ENCODE measurements at regions not wholly inside any gene's neighbourhood (a gene's known extent, or its start where the extent isn't known, plus 50 kb on each side); places are given as distances from the start of the nearest gene placed in this dataset.

DNA sequence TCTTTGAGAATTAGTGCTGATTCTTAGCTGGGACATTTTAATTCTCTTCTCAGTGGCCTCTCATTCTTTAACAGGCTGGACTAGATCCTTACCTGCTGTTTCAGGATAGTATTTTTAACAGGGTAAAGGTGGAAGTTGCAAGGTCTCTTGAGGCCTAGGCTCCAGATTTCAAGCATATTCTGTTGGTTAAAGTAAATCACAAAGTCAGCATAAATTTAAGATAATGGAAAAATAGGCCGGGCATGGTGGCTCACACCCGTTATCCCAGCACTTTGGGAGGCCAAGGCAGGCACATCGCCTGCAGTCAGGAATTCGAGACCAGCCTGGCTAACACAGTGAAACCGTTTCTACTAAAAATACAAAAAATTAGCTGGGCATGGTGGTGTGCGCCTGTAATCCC, 1149.0 kb downstream of the EPHA7 start:
- TF ChIP-seq GATA2 (IDR thresholded peaks at IDR 0.05; ENCODE audit: low read depth, low read length) (no peak), GATA3 (IDR thresholded peaks at IDR 0.05; ENCODE audit: low read depth, low read length) (no peak)

DNA sequence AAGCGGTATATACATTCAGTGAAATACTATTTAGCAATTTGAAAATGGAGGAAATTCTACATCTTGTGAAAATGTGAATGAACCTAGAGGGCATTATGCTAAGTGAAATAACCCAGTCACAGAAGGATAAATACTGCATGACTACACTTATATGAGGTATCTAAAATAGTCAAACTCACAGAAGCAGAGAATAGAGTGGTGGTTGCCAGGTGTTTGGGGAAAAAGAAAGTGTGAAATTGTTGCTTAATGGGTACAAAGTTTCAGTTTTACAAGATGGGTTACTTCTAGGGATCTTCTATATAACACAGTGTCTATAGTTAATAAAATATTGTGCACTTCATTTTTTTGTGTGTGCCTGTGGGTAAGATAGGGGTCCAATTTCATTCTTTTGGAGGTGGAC, 1152.0 kb downstream of the EPHA7 start:
- TF ChIP-seq GATA3 (IDR thresholded peaks at IDR 0.05; ENCODE audit: low read depth, low read length) = no peak
- TF ChIP-seq GATA2 (IDR thresholded peaks at IDR 0.05; ENCODE audit: low read depth, low read length) = no peak

DNA sequence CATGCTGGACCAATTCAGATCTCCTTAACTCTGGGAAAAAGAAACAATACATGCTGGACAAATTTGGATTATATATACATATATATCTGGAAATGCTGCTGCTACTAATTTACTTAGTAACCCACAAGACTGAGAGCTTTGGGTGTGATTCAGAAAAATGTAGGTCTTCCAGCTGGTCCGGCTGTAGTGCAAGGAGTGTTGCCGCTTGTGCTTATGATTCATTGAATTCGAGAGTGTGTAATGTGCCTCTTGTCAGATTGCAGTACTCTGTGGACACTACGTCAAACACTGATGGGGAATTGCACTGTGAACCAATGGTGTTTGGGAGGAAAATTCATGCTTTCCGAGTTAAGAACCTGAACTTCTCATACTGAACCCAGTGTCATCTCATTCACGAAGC, 1155.5 kb downstream of the EPHA7 start:
- TF ChIP-seq GATA2 (IDR thresholded peaks at IDR 0.05; ENCODE audit: low read depth, low read length) (no peak), GATA3 (IDR thresholded peaks at IDR 0.05; ENCODE audit: low read depth, low read length) (no peak)

DNA sequence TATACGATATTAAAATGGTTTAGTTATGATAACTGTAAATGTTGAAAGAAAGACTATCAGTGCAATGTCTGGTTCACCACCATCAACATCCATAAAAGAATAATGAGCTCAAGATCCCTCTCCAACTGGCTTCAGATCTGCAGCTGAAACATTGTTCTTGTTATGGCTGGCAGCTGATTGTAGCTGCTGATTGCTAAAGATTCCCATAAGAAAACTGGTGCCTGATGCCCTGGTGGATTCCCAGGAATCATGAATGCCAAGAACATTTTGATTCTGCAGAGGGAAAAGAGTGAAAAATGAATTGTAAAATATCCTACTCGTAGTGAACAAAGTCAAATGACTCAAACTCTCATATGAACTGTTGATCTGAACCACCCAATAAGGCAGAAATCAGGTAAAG, 1160.2 kb downstream of the EPHA7 start:
- TF ChIP-seq GATA2 (IDR thresholded peaks at IDR 0.05; ENCODE audit: low read depth, low read length) (no peak), GATA3 (IDR thresholded peaks at IDR 0.05; ENCODE audit: low read depth, low read length) (no peak)

DNA sequence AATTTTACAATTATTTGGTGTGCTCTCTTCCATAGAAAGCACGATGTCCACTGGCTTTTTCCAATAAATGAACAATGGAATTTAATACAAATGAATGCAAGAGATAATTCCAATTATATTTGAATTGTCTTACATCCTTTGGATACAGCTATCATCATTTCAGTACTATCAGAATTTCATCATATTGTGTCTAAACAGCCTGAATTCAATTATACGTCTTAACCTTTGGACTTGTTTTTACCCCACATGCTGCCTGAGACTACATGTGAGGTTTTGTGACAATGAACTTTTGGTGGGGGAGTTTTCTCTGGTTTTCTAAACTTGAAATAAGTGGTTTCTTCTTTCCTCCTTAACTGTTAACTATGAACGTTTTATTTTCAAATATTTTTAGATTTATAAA, 1176.0 kb downstream of the EPHA7 start:
- TF ChIP-seq GATA2 (IDR thresholded peaks at IDR 0.05; ENCODE audit: low read depth, low read length) = no peak
- no peak for TF ChIP-seq GATA3 (IDR thresholded peaks at IDR 0.05; ENCODE audit: low read depth, low read length)

DNA sequence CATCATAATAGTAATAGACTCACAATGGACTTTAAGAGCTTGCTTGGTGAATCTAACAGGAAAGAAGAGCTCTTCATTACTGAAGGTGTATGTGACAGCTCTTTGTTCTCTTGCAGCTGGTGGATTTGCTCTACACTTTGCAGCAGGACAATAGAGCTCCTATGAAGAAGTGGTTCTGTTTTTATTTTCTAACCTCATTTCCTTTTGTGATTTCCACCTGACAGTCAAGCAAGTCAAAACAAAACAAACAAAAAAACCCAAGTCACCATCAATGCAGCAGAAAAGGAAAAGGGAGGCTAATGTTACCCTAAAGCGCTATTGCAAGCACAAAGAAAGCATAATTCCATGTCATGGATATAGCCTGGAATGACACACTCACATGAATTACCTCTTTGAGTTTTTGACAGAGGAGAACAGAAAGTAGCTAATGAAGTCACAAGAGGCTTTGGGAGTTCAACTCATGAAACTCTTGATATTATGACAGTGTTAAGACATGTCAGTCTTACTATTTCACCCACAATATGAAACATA, 1188.1 kb downstream of the EPHA7 start:
- TF ChIP-seq GATA3 (IDR thresholded peaks at IDR 0.05; ENCODE audit: low read depth, low read length) = no peak
- no peak for TF ChIP-seq GATA2 (IDR thresholded peaks at IDR 0.05; ENCODE audit: low read depth, low read length)

DNA sequence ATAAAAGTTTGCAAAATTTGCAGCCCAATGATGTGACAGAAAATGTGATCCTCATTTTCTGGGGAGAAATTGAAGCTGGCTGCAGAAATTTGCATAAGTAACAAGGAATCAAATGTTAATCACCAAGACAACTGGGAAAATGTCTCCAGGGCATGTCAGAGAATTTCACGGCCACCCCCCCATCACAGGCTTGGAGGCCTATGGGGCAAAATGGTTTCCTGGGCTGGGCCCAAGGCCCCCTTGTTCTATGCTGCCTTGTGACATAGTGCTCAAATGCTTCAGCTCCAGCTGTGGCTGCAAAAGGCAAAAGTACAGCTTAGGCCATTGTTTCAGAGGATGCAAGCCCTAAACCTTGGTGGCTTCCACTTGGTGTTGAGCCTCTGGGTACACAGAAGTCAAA, 1202.6 kb downstream of the EPHA7 start:
- TF ChIP-seq GATA3 (IDR thresholded peaks at IDR 0.05; ENCODE audit: low read depth, low read length) (no peak), GATA2 (IDR thresholded peaks at IDR 0.05; ENCODE audit: low read depth, low read length) (no peak)

DNA sequence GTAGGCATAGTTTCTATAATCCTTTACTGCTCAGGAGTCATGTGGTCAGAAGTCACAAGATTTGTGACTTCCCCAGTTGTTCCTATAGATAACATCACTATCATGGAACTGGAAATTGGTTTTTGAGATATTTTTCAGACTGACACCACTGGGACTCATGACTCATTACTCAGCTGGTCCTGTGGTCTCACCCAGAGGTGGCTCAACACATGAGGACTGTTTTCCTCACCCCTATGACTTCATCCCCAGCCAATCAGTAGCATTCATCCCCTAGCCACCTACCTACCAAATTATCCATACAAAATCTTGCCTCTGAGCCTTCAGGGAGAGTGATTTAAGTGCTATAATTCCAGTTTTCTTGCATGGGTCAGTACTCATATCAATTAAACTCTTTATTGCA, 1217.7 kb downstream of the EPHA7 start:
- no peak for TF ChIP-seq GATA2 (IDR thresholded peaks at IDR 0.05; ENCODE audit: low read depth, low read length)
- TF ChIP-seq GATA3 (IDR thresholded peaks at IDR 0.05; ENCODE audit: low read depth, low read length) = no peak

DNA sequence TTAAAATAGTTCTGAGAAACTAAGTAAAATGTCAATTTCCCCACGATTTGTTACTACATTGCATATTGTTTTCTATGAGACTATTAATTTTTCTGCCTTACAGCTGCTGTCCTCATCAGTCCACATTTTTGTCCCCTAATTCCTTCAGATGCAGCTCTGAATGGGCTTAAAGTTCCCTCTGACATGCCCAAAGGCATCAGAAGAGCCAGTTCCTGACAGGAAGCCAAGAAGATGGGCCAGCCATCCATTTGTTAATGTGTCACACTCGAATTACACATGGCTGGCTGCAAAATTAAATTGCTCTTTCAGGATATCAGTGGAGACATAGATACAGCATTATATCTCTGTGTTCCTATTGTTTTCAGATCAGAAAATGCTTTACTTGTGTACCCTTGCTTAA, 1223.0 kb downstream of the EPHA7 start:
- TF ChIP-seq GATA2 (IDR thresholded peaks at IDR 0.05; ENCODE audit: low read depth, low read length) (no peak), GATA3 (IDR thresholded peaks at IDR 0.05; ENCODE audit: low read depth, low read length) (no peak)

DNA sequence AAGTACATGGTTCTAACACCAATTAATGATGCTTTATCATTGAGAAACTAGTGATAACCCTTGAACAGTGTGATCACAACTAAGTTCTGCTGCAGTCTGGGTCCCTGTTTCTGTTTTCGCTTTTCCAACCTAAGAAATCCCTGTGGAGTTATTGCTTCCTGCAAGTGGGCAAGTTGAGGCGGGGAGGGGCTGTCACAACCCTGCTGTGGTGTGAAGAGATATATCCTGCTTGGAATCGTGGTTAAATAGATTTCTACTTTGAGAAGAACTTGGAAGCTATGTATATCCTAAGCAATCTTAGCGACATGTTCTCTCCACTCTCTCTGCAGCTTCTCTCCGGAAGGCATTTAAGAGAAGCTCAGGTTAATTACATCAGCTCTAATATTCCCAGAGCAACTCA, 1223.6 kb downstream of the EPHA7 start:
- TF ChIP-seq GATA3 (IDR thresholded peaks at IDR 0.05; ENCODE audit: low read depth, low read length) (no peak), GATA2 (IDR thresholded peaks at IDR 0.05; ENCODE audit: low read depth, low read length) (no peak)

DNA sequence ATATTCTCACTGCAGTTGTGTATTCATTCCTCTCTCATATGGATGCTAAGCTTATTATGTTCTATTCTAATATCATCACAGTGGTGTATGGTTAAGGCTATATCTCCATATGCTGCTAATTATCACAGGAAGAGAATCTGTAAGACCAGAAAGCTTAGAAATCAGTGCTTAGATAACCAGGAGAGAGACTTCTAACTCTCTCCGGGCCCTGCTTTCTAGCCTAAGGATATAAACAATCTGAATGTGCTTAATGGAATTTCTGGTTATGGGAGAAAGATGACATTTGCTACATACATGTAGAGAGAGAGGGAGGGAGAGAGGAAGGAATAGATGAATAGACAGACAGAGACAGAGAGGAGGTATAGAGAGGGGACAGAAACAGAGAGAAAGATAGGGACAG, 1231.3 kb downstream of the EPHA7 start:
- TF ChIP-seq GATA3 (IDR thresholded peaks at IDR 0.05; ENCODE audit: low read depth, low read length) = 0 out of 2 replicates have a peak, but pooled peaks have one; percentile 25
- TF ChIP-seq GATA2 (IDR thresholded peaks at IDR 0.05; ENCODE audit: low read depth, low read length) = peak; percentile 16; the same call in 1 of the 2 replicates

DNA sequence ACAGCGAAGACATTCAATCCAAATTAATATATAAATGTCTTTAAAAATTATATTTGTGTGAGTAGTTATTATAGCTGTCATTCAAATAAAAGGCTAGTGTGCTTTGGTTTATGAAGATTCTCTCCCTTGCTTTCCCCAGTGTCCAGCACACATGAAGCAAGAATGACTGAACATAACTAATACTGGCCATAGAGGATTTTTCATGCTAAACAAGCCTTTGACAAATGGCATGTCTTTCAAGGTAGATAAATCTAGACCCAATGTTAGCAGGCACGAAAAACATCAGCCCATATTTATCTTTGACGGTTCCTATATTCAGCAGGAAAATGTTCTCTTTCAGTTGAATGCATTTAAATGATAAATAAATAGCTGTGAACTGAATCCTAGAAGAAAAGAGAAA, 1234.4 kb downstream of the EPHA7 start:
- no peak for TF ChIP-seq GATA3 (IDR thresholded peaks at IDR 0.05; ENCODE audit: low read depth, low read length)
- no peak for TF ChIP-seq GATA2 (IDR thresholded peaks at IDR 0.05; ENCODE audit: low read depth, low read length)

DNA sequence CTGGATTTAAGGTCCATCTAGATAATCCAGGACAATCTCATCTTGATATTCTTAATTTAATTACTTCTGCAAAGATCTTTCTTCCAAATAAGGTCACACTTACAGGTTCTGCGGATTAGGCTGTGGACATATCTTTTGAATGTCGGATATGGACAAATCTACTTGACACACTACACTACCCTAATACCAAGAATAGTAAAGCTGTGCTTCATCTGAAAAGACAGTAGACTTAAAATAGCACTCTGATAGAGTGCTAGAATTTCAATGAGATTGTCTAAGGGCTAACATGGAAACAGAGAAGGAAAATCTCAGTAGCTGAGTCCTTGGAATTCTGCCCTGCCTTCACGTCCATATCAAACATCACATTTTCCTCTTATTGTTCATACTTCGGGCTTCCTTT, 1238.0 kb downstream of the EPHA7 start:
- TF ChIP-seq GATA2 (IDR thresholded peaks at IDR 0.05; ENCODE audit: low read depth, low read length) = no peak
- TF ChIP-seq GATA3 (IDR thresholded peaks at IDR 0.05; ENCODE audit: low read depth, low read length) = no peak

DNA sequence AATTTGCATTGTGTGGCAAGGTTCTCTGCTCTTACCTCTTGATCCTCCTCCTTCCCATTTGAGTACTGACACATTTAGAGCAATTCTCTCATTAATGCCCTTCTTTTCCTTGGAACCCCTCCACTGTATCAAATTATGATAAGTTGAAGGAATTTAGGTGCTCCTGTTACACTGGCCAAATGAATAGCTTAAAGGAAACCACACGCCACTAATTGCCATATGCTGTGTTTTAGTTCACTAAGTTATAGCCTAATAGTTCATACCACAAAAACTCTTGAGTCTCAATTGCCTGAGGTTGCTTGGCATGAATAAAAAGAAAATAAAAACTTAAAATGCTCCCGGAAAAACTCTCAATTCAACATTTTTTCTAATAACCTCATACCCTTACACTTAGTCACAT, 1239.3 kb downstream of the EPHA7 start:
- TF ChIP-seq GATA2 (IDR thresholded peaks at IDR 0.05; ENCODE audit: low read depth, low read length) = no peak
- TF ChIP-seq GATA3 (IDR thresholded peaks at IDR 0.05; ENCODE audit: low read depth, low read length) = no peak

DNA sequence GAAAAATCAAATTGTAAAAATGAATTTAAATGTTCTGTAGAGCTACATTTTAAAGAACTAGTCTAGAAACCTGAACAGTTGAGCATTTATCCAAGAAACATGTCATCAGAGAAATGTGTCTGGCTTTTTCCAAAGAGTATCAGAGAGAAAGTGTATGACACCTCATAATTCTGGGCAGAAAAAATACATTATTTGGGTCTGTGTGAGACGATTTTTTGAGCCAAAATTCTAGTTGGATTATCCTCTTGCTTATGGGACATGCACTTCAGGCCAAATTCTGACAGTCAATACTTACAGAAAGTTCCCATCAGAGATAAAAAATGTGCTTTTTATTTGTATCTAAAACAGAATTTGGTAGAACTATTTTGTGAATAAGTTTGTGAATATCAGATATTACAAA, 1242.7 kb downstream of the EPHA7 start:
- TF ChIP-seq GATA3 (IDR thresholded peaks at IDR 0.05; ENCODE audit: low read depth, low read length) (no peak), GATA2 (IDR thresholded peaks at IDR 0.05; ENCODE audit: low read depth, low read length) (no peak)
